SKM-1 (cell line): ENCODE measurements at regions not wholly inside any gene's neighbourhood (a gene's known extent, or its start where the extent isn't known, plus 50 kb on each side); places are given as distances from the start of the nearest gene placed in this dataset.
"Not testable (repeated sequence)": the region's sequence is repeated elsewhere in the genome, so short reads cannot be mapped to it uniquely, and the experiment has no call there.

Experiments
- DNase-seq: peaks from one replicate; lab custom pipeline; 2025; ENCODE audit not compliant: unreplicated experiment; lab: John Stamatoyannopoulos, UW

DNA sequence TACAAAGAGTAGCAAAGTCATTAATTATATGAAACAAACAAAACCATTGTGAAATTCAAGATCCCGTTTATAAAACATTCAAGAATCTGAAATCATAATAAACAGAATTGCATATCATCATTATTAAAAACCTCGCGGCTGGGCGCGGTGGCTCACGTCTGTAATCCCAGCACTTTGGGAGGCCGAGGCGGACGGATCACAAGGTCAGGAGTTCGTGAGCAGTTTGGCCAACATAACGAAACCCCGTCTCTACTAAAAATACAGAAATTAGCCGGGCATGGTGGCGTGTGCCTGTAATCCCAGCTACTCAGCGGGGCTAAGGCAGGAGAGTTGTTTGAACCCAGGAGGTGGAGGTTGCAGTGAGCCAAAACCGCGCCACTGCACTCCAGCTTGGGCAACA is 80.3 kb upstream of the COPS8 start:
- DNase-seq: not testable (repeated sequence)

DNA sequence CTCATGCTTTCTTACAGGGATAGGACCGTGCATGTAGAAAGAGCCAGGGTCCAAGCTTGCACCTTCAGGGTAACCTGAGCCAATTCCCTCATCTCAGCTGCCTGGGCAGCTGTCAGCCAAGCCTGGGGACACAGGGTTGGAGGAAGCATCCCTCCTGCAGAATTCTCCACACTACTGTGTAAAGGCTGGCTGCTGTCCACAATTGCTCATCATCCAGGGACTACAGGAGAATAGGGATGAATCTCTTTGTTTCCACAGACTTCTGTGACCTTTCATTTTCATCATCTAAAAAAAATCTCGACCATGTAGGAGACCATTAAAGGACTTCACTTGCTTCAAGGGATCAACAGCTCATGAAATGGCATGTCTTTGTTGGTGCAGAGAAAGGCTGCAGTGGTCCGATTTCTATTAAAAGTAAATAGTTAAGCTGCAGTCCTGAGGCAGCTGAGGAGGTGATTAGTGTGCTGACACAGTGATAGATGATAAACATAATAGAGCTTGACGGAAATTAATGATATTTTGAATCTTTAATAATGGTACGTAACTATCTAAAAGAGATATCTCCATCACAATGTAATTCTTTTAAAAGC is 74.4 kb upstream of the COPS8 start:
- DNase-seq: no peak

DNA sequence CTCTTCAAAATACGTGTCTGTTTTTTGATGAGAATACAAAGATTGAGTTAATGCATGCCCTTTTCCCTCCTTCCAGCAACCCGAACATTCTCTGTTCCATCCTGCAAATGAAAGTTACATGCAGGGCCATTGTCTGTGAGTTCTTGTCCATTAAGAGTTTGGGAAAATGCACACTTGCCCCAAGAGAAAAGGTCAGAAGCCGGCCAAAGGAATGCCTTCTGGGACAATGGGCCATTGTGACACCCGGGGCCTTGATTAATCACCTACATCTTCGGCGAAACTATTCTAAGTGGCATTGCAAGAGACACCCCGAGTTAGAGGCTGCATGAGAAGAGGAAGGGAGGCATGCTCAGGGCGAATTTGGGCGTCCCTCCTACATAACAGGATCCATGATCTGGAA is 73.7 kb upstream of the COPS8 start:
- DNase-seq: no peak

DNA sequence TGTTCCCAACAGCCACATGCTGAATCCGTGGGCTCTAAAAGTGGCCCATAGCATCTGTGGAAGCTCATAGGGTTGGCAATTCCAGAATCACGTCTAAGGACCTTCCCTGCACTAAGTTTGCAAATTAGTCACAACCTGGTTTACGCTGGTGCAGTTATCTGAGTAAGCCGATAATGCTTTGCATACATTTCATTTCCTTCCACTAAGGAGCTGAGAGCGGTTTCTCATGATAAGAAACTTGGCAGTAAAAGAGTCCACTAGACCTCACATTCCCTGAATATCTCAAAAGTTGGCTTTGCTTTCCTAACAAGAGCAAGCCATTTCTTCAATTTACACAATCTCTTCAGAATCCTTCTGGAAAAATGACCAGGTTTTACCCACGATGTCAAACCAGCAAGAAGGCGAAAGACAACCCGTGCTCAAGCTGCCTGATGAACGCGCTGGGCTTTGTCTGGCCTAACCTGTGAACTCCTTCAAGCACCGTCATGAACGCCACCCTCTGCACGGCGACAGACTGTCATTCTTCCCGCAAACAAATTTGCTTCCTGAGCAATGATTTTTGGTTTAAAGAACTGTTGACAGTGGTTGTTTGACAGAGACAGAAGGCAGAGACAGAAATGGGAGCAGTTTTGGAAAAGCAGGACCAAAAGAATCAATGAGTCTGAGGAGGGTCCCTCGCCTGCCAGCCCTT is 73.0 kb upstream of the COPS8 start:
- no peak for DNase-seq

DNA sequence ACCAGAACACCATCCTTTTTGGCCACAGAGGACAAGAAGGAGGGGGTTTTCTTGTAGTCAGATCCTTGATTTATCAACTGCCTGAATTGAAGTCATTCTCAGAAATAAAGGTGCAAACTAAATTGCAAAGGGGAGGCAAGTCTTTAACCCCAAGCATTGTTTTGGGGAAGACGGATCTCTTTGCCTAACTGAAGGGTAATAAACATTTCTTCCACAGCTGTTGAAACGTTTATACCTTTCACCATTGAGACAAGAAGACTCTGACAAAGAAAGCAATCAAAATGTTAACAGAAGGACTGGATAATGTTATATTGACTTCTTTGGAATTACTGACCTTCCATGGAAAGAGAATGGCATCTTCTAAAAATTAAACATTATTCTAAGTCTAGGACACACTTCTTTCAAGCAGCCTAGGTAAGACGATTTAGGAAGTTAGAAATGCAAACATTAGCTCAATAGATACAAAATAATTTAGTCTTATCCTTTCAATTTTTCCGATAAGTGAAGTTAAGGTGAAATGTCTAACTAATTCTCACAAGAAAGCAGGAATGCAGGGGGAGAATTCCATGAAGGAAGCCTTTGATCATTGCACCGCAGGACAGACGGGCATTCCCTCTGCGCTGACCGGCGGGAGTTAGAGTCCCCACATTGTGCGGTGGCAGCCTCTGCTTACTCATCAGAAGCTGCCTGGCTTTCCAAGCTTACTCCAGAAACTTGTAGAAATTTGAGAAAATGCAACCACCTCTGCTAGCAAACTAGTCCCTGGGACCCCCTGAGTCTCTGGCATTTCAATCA is 69.4 kb upstream of the COPS8 start:
- DNase-seq: no peak

DNA sequence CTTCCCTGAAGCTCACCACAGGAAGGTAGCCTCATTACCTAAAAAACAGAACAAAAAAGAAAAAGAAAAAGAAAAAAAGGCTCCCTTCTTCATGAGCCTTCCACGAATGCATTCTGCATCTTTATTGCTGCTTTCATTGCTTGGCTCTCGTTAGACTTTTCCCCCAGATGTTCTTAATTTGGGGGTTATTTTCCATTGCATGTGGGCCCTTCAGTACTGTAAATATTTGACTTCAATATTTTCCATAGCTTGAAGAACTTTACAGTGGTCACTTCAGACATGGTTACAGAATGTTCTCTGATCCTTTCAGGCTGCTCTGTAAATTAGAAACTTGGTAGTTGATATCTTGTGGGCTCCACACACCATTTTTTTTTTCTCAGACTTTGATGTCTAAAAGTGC is 65.6 kb upstream of the COPS8 start:
- DNase-seq: no peak

DNA sequence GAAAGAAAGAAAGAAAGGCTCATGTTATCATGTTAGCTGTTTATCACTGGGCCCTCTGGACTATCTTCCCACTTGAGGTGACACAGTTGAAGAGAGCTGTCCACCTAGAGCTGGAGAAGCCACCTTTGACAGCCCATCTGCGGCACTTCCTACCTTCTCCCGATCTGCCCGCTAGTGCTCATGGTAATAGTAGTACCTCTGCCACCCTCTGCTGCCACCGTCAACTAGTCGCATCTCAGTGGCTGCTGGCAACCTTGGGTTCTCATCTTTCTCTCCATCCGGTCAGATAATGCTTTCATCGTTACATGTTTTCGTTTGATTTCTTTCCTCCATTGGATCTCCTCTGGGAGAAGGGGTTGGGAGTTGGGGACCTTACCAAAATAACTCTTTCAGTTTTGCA is 63.2 kb upstream of the COPS8 start:
- DNase-seq: no peak

DNA sequence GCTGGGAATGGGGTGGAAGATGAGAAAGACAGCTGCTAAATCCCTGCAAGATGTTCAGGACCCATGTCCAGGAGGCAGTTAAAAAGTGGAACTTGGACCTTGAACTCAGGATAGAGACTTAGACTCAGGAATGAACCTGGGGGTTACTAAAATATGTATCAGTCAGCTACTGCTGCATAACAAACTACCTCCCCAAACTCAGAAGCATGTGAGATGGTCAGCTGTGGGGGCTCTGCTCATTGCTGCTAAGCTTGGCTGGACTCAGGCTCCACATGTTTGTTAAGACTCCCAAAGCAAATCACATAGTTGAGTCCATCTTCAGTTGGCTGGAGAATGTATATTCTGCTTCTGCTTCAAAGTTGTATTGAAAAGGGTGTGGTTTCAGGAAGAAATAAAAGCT is 61.4 kb upstream of the COPS8 start:
- DNase-seq: no peak

DNA sequence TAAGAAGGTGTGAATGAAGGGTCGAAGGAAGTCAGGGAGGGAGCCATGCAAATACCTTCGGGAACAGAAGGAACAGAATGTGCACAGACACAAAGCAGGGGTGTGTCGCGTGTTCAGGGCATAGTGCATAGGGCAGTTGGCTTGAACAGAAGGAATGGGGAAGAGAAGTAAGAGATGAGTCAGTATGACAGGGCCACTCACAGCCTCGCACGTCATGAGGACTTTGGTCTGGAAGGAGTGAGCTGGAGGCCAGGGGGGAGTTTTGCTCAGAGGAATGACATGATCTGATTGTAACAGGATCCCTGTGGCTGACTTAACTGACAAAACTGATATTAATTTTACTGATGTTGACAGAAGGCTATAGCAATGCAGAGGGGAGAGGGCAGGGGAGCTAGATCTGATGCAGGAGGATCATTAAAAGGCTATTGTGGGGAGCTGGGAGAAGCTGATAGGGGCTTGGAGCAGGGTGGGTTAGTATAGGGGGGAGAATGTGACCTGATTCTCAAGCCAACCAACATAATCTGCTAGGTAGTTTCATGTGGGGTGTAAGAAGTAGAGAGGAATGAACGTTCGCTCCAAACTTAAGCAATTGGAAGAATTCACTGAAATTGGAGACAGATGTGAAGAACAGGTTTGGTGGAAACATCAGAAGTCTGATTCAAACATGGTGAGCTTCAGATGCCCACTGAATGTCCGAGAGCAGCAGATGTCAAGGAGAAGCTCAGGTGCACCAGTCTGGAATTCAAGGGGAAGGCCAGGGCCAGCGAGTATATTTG is 60.4 kb upstream of the COPS8 start:
- DNase-seq: no peak

DNA sequence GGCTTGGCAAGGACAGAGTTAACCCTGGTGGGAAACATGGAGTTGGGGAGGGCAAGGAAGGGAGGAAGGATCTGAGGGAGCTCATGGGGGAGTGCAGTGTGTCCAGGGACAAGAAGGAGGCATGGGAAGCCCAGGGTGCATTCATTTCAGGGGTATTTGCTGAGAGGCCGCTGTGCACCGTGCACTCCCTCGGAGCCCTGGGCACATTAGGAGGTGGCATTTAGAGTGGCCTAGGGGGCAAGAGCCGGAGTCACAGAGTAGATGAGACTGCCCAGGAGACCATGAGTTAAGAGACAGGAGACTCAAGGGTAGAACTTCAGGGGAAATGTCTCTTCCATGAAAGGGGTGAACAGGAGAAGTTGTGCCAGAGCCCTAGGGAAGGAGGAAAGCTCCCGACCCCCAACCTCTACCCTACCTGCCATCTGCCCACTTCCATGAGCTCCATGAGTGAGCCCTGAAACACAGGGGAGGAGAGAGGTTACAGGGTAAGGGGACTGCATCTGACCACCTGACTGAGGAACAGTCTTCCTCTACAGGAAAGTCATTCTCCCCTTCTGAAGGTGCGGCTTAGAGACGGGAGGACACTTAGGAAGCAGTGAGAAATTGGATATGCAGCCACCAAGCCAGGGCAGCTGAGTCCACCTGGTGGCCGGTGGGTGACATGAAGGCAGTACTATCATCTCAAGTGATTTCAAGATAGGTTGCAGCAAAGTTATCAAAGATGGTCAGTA is 58.5 kb upstream of the COPS8 start:
- DNase-seq: peak; percentile 21

DNA sequence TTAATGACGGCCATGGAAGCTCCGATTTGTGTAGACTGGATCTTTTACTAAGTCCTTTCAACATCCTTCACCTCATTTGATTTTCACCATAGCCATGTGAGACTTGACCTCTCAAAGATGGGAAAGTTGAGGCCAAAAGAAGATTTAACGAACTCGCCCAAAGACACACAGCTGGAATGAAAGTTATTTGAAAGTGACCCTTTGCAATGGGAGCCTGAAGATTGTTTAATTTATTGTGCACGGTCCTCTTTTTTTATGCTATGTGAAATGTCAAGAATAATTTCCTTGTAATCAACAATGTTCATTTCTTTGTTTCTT is 58.0 kb upstream of the COPS8 start:
- DNase-seq: no peak

DNA sequence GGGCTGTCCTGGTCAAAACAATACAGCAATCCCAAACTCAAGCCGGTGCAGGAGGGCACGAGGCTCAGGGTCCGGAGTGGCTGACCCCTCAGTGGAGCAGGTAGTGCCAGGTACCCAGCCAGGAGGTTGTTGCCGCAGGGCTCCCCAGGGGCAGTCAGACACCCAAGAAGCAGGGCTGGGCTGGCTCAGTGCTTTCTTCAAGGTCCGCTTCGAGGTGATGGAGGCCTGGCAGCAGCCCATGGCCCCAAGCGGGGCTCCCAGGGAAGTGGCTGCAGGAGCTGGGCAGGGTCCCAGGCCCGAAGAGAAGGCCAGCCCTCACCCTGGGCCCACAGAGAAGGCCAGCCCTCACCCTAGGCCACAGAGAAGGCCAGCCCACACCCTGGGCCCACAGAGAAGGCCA is 55.3 kb upstream of the COPS8 start:
- DNase-seq: no peak

DNA sequence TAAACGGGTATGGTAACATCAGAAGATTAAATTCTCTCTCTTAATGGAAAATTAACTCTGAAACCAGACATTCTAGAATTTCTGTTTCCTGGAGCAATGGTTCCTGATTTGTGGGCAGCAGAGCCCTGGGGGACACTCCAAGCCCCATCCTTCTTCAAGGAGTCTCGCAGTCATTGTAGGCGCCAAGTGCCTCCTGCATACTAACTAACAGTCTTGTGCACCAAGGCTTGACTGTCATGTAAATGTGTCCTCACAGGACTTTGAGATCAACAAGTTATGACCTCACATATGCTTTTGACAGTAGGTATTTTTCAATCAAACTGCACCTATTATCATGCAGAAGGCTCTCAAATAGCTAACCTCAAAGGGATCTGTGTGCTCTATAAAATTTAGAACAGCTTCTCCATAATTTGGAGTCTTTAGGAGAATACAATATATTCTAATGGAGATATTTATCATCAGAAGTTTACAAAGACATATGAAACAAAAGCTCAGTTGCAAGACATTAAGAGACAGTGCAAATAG is 52.1 kb upstream of the COPS8 start:
- no peak for DNase-seq

DNA sequence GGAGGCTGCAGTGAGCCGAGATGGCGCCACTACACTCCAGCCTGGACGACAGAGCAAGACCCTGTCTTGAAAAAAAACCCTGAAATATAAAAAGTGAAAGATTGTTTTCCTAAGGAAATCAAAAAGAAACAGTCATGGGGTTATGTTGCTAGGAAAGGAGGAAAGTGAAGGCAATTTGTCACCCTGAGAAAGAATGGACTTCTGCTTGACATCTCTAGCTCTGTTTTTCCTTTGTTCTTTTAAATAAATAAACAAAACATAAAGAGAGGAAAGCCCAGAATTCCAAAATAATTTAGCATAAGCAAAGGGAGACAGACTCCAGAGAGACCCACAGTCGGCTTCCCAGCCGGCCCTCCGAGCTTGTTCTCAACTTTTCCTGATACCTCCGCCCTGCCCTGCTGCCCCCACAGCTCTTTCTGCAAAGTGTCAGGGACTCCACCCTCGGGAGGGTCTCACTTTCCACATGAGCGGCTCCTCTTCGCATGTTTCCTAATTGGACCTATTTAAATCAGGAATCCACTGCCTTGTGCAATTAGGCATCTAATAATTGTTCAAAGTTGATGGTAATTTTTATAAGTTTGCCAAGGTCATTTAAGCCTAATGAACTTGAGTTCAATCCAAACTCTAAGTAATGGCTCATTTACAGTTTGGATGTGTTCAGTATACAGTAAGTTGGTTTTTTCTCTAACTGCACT is 49.8 kb upstream of the COPS8 start:
- no peak for DNase-seq
